Fibroblast of lung (primary cell): ENCODE measurements at regions not wholly inside any gene's neighbourhood (a gene's known extent, or its start where the extent isn't known, plus 50 kb on each side); places are given as distances from the start of the nearest gene placed in this dataset.

Experiments used
- DNase-seq, 2 donors: peaks; one replicate each; pipeline versions ENCODE4 v3.0.0 to v3.0.0-alpha.2; 2010; ENCODE audit warnings: low read depth in 2 of 2
- H2AFZ ChIP-seq: 2 replicates; pipeline ENCODE4 v1.5.1; 2012; ENCODE audit warnings: low read length, control low read depth, inconsistent platforms
- H3K27ac ChIP-seq: 2 replicates; pipeline ENCODE4 v1.5.1; 2011; ENCODE audit warnings: low read length, control low read depth; ENCODE audit not compliant: insufficient read depth
- H3K27me3 ChIP-seq: 2 replicates; pipeline ENCODE4 v1.5.1; 2011; ENCODE audit warnings: mild to moderate bottlenecking, low read length; ENCODE audit not compliant: control insufficient read depth, insufficient read depth
- H3K36me3 ChIP-seq: 2 replicates; pipeline ENCODE4 v1.5.1; 2011; ENCODE audit warnings: low read length; ENCODE audit not compliant: control insufficient read depth, insufficient read depth
- H3K4me1 ChIP-seq: 2 replicates; pipeline ENCODE4 v1.5.1; 2011; ENCODE audit warnings: low read length; ENCODE audit not compliant: control insufficient read depth, insufficient read depth; ENCODE audit errors: extremely low read depth
- H3K4me2 ChIP-seq: 2 replicates; pipeline ENCODE4 v1.5.1; 2011; ENCODE audit warnings: low read length, control low read depth; ENCODE audit not compliant: insufficient read depth; ENCODE audit errors: extremely low read depth
- H3K4me3 ChIP-seq, 4 experiments: fragments of 200-600 bp in 1 of 4; sonication (generic) in 1 of 4; replicated peaks in 1 of 4; 2 replicates each; pipeline ENCODE4 v1.5.1; 2011 to 2016; ENCODE audit warnings: low read length in 4 of 4, low read depth in 3 of 4, mild to moderate bottlenecking in 3 of 4, control low read depth in 2 of 4, inconsistent platforms in 1 of 4, mixed read lengths in 1 of 4; ENCODE audit not compliant: insufficient read depth in 1 of 4; ENCODE audit errors: control extremely low read depth in 1 of 4
- H3K79me2 ChIP-seq: 2 replicates; pipeline ENCODE4 v1.5.1; 2012; ENCODE audit warnings: mild to moderate bottlenecking, low read length, inconsistent platforms; ENCODE audit not compliant: control insufficient read depth, insufficient read depth
- H3K9ac ChIP-seq: 2 replicates; pipeline ENCODE4 v1.5.1; 2011; ENCODE audit warnings: mild to moderate bottlenecking, low read length, control low read depth; ENCODE audit not compliant: insufficient read depth
- H3K9me3 ChIP-seq: 2 replicates; pipeline ENCODE4 v1.5.1; 2012; ENCODE audit warnings: low read depth, low read length; ENCODE audit not compliant: control insufficient read depth, insufficient read depth
- H4K20me1 ChIP-seq: 2 replicates; pipeline ENCODE4 v1.5.1; 2011; ENCODE audit warnings: low read length; ENCODE audit not compliant: control insufficient read depth, insufficient read depth; ENCODE audit errors: extremely low read depth
- EZH2 ChIP-seq: IDR thresholded peaks from 2 replicates; pipeline ENCODE4 v1.5.1; 2012; ENCODE audit warnings: low read length, control low read depth, mild to moderate bottlenecking; ENCODE audit errors: missing control alignments
- TF ChIP-seq, protein P1 (sequence below), 2 donors: IDR thresholded peaks in 1 of 2; conservative IDR thresholded peaks in 1 of 2; 1 replicate in 1 of 2; 2 replicates in 1 of 2; pipeline ENCODE4 v1.5.1; 2011 to 2012; ENCODE audit warnings: low read length in 2 of 2, control low read depth in 1 of 2, inconsistent platforms in 1 of 2, low read depth in 1 of 2, mild to moderate bottlenecking in 1 of 2

DNA sequence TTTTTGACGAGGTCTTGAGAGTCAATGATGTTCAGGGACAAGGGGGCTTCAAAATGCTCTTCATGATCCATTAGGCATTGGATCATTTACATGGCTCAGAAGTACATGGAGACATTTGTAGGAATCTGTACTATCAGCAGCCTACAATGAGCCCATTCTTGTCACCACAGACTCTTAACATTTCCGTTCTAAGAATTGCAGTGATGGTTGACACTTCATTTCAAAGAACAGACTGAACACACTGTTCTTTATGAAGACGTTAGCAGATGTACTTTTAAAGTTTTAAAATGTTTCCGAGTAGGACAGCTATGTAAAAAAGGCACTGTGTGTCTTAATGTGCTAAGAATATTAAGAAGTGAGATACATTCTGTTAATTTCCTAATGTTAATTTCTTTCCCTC, 97.3 kb upstream of the GOT2 start:
- no peaks in the 10 kb centered on the region for H3K4me1 ChIP-seq
- no peak overlapping the region for H3K4me2 ChIP-seq
- TF ChIP-seq, protein P1, sequence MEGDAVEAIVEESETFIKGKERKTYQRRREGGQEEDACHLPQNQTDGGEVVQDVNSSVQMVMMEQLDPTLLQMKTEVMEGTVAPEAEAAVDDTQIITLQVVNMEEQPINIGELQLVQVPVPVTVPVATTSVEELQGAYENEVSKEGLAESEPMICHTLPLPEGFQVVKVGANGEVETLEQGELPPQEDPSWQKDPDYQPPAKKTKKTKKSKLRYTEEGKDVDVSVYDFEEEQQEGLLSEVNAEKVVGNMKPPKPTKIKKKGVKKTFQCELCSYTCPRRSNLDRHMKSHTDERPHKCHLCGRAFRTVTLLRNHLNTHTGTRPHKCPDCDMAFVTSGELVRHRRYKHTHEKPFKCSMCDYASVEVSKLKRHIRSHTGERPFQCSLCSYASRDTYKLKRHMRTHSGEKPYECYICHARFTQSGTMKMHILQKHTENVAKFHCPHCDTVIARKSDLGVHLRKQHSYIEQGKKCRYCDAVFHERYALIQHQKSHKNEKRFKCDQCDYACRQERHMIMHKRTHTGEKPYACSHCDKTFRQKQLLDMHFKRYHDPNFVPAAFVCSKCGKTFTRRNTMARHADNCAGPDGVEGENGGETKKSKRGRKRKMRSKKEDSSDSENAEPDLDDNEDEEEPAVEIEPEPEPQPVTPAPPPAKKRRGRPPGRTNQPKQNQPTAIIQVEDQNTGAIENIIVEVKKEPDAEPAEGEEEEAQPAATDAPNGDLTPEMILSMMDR (conservative IDR thresholded peaks at IDR 0.05 in 1 of 2, IDR thresholded peaks at IDR 0.05 in 1 of 2; ENCODE audit: low read depth in 1 of 2, low read length in 2 of 2): no peak
- TF ChIP-seq EZH2: no peak
- H3K4me3 ChIP-seq: no peak overlapping the region
- no peaks in the 10 kb centered on the region for H3K9me3 ChIP-seq
- no peak for DNase-seq
- no peaks in the 10 kb centered on the region for H3K36me3 ChIP-seq
- H2AFZ ChIP-seq: no peak overlapping the region
- no peaks in the 10 kb centered on the region for H3K27me3 ChIP-seq
- no peaks in the 10 kb centered on the region for H3K79me2 ChIP-seq
- no peaks in the 10 kb centered on the region for H4K20me1 ChIP-seq
- H3K9ac ChIP-seq: no peak overlapping the region
- no peak overlapping the region for H3K27ac ChIP-seq

DNA sequence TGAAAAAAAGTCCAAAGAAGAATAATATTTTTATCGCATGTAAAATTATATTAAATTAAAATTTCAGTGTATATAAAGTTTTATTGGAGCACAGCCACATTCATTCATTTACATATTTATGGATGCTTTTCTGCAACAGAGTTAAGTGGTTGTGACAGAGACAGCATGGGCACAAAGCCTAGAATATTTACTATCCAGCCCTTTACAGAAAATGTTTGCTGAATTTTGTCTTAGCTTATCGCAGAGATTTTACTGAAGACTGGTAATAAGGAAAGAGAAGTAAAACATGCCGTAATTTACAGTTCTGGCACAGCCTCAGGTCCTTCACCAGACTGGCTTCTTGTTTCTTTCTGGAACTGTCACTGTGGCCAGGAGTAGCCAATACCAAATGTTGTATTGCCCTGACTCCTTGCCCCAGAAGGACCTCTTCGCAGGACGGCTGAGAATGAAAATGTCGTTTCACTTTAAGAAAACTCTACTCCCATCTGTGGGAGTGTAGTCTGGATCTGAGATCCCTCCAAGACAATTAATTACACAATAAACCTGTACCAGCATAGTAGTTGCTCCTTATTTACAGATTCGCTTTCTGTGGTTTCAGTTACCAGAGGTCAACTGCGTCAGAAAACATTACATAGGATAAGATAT, 94.9 kb upstream of the GOT2 start:
- H4K20me1 ChIP-seq: no peaks in the 10 kb centered on the region
- H3K4me2 ChIP-seq: no peak overlapping the region
- no peak for DNase-seq
- H3K4me3 ChIP-seq: no peak overlapping the region
- H3K27ac ChIP-seq: no peak overlapping the region
- no peaks in the 10 kb centered on the region for H3K27me3 ChIP-seq
- no peak overlapping the region for H3K9ac ChIP-seq
- no peak overlapping the region for H2AFZ ChIP-seq
- H3K36me3 ChIP-seq: no peaks in the 10 kb centered on the region
- H3K4me1 ChIP-seq: no peaks in the 10 kb centered on the region
- H3K9me3 ChIP-seq: no peaks in the 10 kb centered on the region
- no peaks in the 10 kb centered on the region for H3K79me2 ChIP-seq
- TF ChIP-seq, protein P1 (conservative IDR thresholded peaks at IDR 0.05 in 1 of 2, IDR thresholded peaks at IDR 0.05 in 1 of 2; ENCODE audit: low read depth in 1 of 2, low read length in 2 of 2): no peak
- TF ChIP-seq EZH2: no peak

DNA sequence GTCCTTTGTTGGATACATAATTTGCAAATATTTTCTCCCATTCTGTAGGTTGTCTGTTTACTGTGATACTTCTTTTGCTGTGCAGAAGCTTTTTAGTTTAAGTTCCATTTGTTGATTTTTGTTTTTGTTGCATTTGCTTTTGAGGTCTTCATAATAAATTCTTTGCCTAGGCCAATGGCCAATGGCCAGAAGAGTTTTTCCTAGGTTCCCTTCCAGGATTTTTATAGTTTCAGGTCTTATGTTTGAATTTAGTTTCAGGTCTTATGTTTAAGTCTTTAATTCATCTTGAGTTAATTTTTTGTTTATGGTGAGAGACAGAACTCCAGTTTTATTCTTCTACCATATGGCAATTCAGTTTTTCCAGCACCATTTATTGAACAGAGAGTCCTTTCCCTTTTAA, 90.1 kb upstream of the GOT2 start:
- Histone ChIP-seq H3K36me3 (no peaks in the 10 kb centered on the region), H3K27ac (no peak overlapping the region), H3K9ac (no peak overlapping the region), H3K4me2 (no peak overlapping the region), H4K20me1 (no peaks in the 10 kb centered on the region), H3K4me1 (no peaks in the 10 kb centered on the region), H3K27me3 (no peaks in the 10 kb centered on the region), H3K9me3 (no peaks in the 10 kb centered on the region), H3K4me3 (no peak overlapping the region), H2AFZ (no peak overlapping the region), H3K79me2 (no peaks in the 10 kb centered on the region)
- DNase-seq: no peak
- TF ChIP-seq EZH2: no peak
- TF ChIP-seq, protein P1 (conservative IDR thresholded peaks at IDR 0.05 in 1 of 2, IDR thresholded peaks at IDR 0.05 in 1 of 2; ENCODE audit: low read depth in 1 of 2, low read length in 2 of 2): no peak
